Activated CD8-positive, alpha-beta memory T cell treated with anti-CD3 and anti-CD28 coated beads, Interleukin-2, amount 50 U/mL, for 4 hours (primary cell): ENCODE measurements at regions not wholly inside any gene's neighbourhood (a gene's known extent, or its start where the extent isn't known, plus 50 kb on each side); places are given as distances from the start of the nearest gene placed in this dataset.

Source experiments
- DNase-seq: peaks from one replicate; pipeline ENCODE4 v3.0.0-alpha.2; 2020

GRCh38 chr13:22064854-22065620 is 394.2 kb downstream of the FGF9 start:
- no peak for DNase-seq

- DNase-seq = no peak
These were observed 402.8 kb downstream of the FGF9 start for GRCh38 chr13:22073718-22074117.

GRCh38 chr13:22074403-22074802 is 403.5 kb downstream of the FGF9 start:
- no peak for DNase-seq

GRCh38 chr13:22076658-22077057 is 405.8 kb downstream of the FGF9 start:
- DNase-seq = no peak

GRCh38 chr13:22077205-22077683 is 406.4 kb downstream of the FGF9 start:
- no peak for DNase-seq

GRCh38 chr13:22077764-22078163 is 406.9 kb downstream of the FGF9 start:
- no peak for DNase-seq

- DNase-seq = no peak
These were observed 409.1 kb downstream of the FGF9 start for GRCh38 chr13:22079961-22080360.

- DNase-seq = no peak
These were observed 410.0 kb downstream of the FGF9 start for GRCh38 chr13:22080832-22081231.

- no peak for DNase-seq
These were observed 410.6 kb downstream of the FGF9 start for GRCh38 chr13:22081430-22081829.

GRCh38 chr13:22082030-22082429 is 411.2 kb downstream of the FGF9 start:
- no peak for DNase-seq

- DNase-seq = no peak
These were observed 411.7 kb downstream of the FGF9 start for GRCh38 chr13:22082437-22083100.

GRCh38 chr13:22085001-22085400 is 414.1 kb downstream of the FGF9 start:
- no peak for DNase-seq

GRCh38 chr13:22086597-22087330 is 415.9 kb downstream of the FGF9 start:
- DNase-seq = no peak

- no peak for DNase-seq
These were observed 419.2 kb downstream of the FGF9 start for GRCh38 chr13:22090106-22090505.

- DNase-seq = no peak
These were observed 420.5 kb downstream of the FGF9 start for GRCh38 chr13:22091222-22091970.

- no peak for DNase-seq
These were observed 421.1 kb downstream of the FGF9 start for GRCh38 chr13:22091971-22092300.

- no peak for DNase-seq
These were observed 422.1 kb downstream of the FGF9 start for GRCh38 chr13:22092791-22093560.

GRCh38 chr13:22095794-22096193 is 424.9 kb downstream of the FGF9 start:
- DNase-seq = no peak

- no peak for DNase-seq
These were observed 428.7 kb downstream of the FGF9 start for GRCh38 chr13:22099585-22099984.

GRCh38 chr13:22102271-22102670 is 431.4 kb downstream of the FGF9 start:
- DNase-seq = no peak

- DNase-seq = no peak
These were observed 432.5 kb downstream of the FGF9 start for GRCh38 chr13:22103046-22104027.
